ENCODE measurements at regions not wholly inside any gene's neighbourhood (a gene's known extent, or its start where the extent isn't known, plus 50 kb on each side); places are given as distances from the start of the nearest gene placed in this dataset.

- Histone ChIP-seq H2AFZ (ENCODE audit: low read length) (0 out of 2 replicates have a peak overlapping the region, but pooled peaks have one; percentile 6), H4K5ac (ENCODE audit: insufficient read length, low read depth, low read length) (no peak overlapping the region), H3K79me1 (ENCODE audit: low read depth, low read length) (no peaks in the 10 kb centered on the region), H2BK120ac (replicated peaks; ENCODE audit: low read depth, low read length) (no peak overlapping the region), H4K20me1 (replicated peaks in 1 of 2; ENCODE audit: control insufficient read depth in 1 of 2, insufficient read depth in 2 of 2, low read length in 2 of 2) (peaks cover 0 to 1% of the 10 kb centered on the region in 2 experiments), H3K18ac (ENCODE audit: extremely low read depth, low read length) (no peak overlapping the region), H2BK12ac (ENCODE audit: low read depth, low read length) (no peak overlapping the region), H2BK15ac (ENCODE audit: low read length) (no peak overlapping the region), H3K27ac (ENCODE audit: low read depth, low read length) (no peak overlapping the region), H3K23ac (ENCODE audit: insufficient read length) (no peak overlapping the region), H3K4me2 (ENCODE audit: insufficient read depth in 1 of 2, low read depth in 2 of 2, low read length in 2 of 2) (no peak overlapping the region), H3K36me3 (ENCODE audit: control insufficient read depth in 2 of 4, insufficient read depth in 4 of 4, low read length in 3 of 4) (no peaks in the 10 kb centered on the region), H3K4me1 (replicated peaks in 1 of 4; ENCODE audit: control insufficient read depth in 3 of 4, insufficient read depth in 4 of 4, low read length in 3 of 4) (no peaks in the 10 kb centered on the region), H3K56ac (replicated peaks; ENCODE audit: insufficient read length, low read depth, low read length) (no peak overlapping the region), H3K23me2 (ENCODE audit: low read depth, low read length) (no peaks in the 10 kb centered on the region), H4K91ac (replicated peaks; ENCODE audit: insufficient read length, low read length) (no peak overlapping the region), H3K14ac (ENCODE audit: insufficient read length) (no peak overlapping the region), H2AK5ac (ENCODE audit: low read depth, low read length) (no peak overlapping the region), H2BK5ac (ENCODE audit: low read depth, low read length) (no peak overlapping the region), H3K9me3 (ENCODE audit: insufficient read depth in 2 of 2, low read depth in 1 of 2, low read length in 1 of 2) (no peaks in the 10 kb centered on the region), H3K4ac (replicated peaks; ENCODE audit: insufficient read length, low read depth, low read length) (no peak overlapping the region), H3K79me2 (ENCODE audit: control insufficient read depth in 1 of 2, insufficient read depth in 2 of 2, low read length in 2 of 2) (no peaks in the 10 kb centered on the region), H2BK20ac (ENCODE audit: low read length) (no peak overlapping the region), H3K4me3 (ENCODE audit: extremely low read depth in 1 of 4, insufficient read depth in 2 of 4, low read depth in 3 of 4, low read length in 4 of 4) (no peak overlapping the region), H3K27me3 (replicated peaks in 1 of 4; ENCODE audit: control insufficient read depth in 3 of 4, extremely low read depth in 1 of 4, insufficient read depth in 3 of 4, low read length in 3 of 4) (no peaks in the 10 kb centered on the region), H3K9ac (replicated peaks in 1 of 4; ENCODE audit: extremely low read depth in 1 of 4, low read depth in 3 of 4, low read length in 3 of 4) (no peak overlapping the region), H4K8ac (ENCODE audit: extremely low read depth, insufficient read depth, low read length) (no peak overlapping the region)
- CTCF ChIA-PET (ENCODE audit: partially characterized antibody), result no interaction called here
- 87% methylated on average over 5 of the region's 5 CpGs; no CpG with 5 or more reads in 1 of the 2 experiments for WGBS, 2 experiments (ENCODE audit: extremely low coverage in 1 of 2, insufficient coverage in 1 of 2, insufficient read length in 1 of 2, insufficient replicate concordance in 2 of 2, low coverage in 1 of 2, low lambda C conversion rate in 2 of 2, missing lambda C conversion rate in 1 of 2)
- DNase-seq (ENCODE audit: low read depth in 1 of 2, low spot score in 2 of 2), result no peak
- FAIRE-seq, result no peak
- POLR2A ChIA-PET (ENCODE audit: partially characterized antibody), result no interaction called here
- no peak for TF ChIP-seq CTBP2 (IDR thresholded peaks at IDR 0.05; ENCODE audit: borderline replicate concordance, insufficient read depth, insufficient read length, low read length)
- TF ChIP-seq TBP (IDR thresholded peaks at IDR 0.05; ENCODE audit: low read depth, low read length), result no peak
- no peak for TF ChIP-seq BCL11A (IDR thresholded peaks at IDR 0.05; ENCODE audit: low read depth in 2 of 2, low read length in 2 of 2)
- TF ChIP-seq SAP30 (IDR thresholded peaks at IDR 0.05; ENCODE audit: insufficient read depth, insufficient replicate concordance, low read length), result no peak
- TF ChIP-seq SP2 (IDR thresholded peaks at IDR 0.05; ENCODE audit: low read length), result no peak
- TF ChIP-seq SIRT6 (IDR thresholded peaks at IDR 0.05; ENCODE audit: low read length), result no peak
- TF ChIP-seq CHD1 (IDR thresholded peaks at IDR 0.05; ENCODE audit: low read depth, low read length), result no peak
- no peak for TF ChIP-seq TAF7 (optimal IDR thresholded peaks at IDR 0.05; ENCODE audit: borderline replicate concordance, low read depth, low read length)
- TF ChIP-seq RBBP5 (IDR thresholded peaks at IDR 0.05; ENCODE audit: borderline replicate concordance, low read depth, low read length), result no peak
Measured at GRCh38 chr15:46778876-46779275, 938.4 kb upstream of the SEMA6D start.

All from H1 (cell line).